A549 (cell line): ENCODE measurements at regions not wholly inside any gene's neighbourhood (a gene's known extent, or its start where the extent isn't known, plus 50 kb on each side); places are given as distances from the start of the nearest gene placed in this dataset.

Source experiments
- CBX8 ChIP-seq: fragments of 200-600 bp; sonication (generic); IDR thresholded peaks from 2 replicates; pipeline ENCODE4 v1.6.1; 2016
- CEBPB ChIP-seq, 2 experiments: fragments of >200 bp in 1 of 2; sonication (Bioruptor Twin) in 1 of 2; formaldehyde crosslinking in 1 of 2; IDR thresholded peaks; 2 replicates each; pipeline ENCODE4 v1.6.1; 2012 to 2016
- CTCF ChIP-seq: fragments of >200 bp; sonication (Bioruptor Twin); formaldehyde crosslinking; IDR thresholded peaks from 3 replicates; pipeline ENCODE4 v1.5.1; 2016
- E2F6 ChIP-seq: IDR thresholded peaks from 2 replicates; pipeline ENCODE4 v1.6.1; 2012; ENCODE audit warnings: low read depth, borderline replicate concordance
- EP300 ChIP-seq, 2 experiments: fragments of >200 bp; sonication (Bioruptor Twin); formaldehyde crosslinking; IDR thresholded peaks; 2 replicates in 1 of 2; 3 replicates in 1 of 2; pipeline ENCODE4 v1.6.1; 2016 to 2017
- MAFK ChIP-seq: fragments of 450-650 bp; IDR thresholded peaks from 2 replicates; pipeline ENCODE4 v1.6.1; 2014; ENCODE audit not compliant: partially characterized antibody
- MYC ChIP-seq: IDR thresholded peaks from 2 replicates; pipeline ENCODE4 v1.6.1; 2012; ENCODE audit warnings: mild to moderate bottlenecking, inconsistent platforms, low read length, improper control_type of control experiment, borderline replicate concordance
- PHF8 ChIP-seq: fragments of 200-600 bp; sonication (generic); IDR thresholded peaks from 2 replicates; pipeline ENCODE4 v1.6.1; 2016; ENCODE audit warnings: low read depth, mild to moderate bottlenecking, antibody characterized with exemption, moderate library complexity, borderline replicate concordance
- POLR2A ChIP-seq: IDR thresholded peaks from 2 replicates; pipeline ENCODE4 v1.6.1; 2012; ENCODE audit warnings: mild to moderate bottlenecking, low read length
- RFX5 ChIP-seq: fragments of 450-650 bp; IDR thresholded peaks from 2 replicates; pipeline ENCODE4 v1.7.1; 2014; ENCODE audit warnings: antibody characterized with exemption, mild to moderate bottlenecking, moderate library complexity
- SMC3 ChIP-seq: fragments of >200 bp; sonication (Bioruptor Twin); formaldehyde crosslinking; IDR thresholded peaks from 3 replicates; pipeline ENCODE4 v1.6.1; 2018; ENCODE audit warnings: inconsistent platforms
- SREBF2 ChIP-seq: fragments of 450-650 bp; IDR thresholded peaks from 2 replicates; pipeline ENCODE4 v1.6.1; 2014; ENCODE audit warnings: mild to moderate bottlenecking, moderate library complexity

GRCh38 chr2:146716591-146716990, 1128.2 kb upstream of the ACVR2A start:
- TF ChIP-seq CTCF (no peak), RFX5 (no peak), E2F6 (no peak), SREBF2 (no peak), PHF8 (no peak), CBX8 (no peak), EP300 (IDR thresholded peaks at IDR 0.05) (no peak), POLR2A (no peak), MAFK (peak; percentile 94), MYC (no peak), CEBPB (IDR thresholded peaks at IDR 0.05) (no peak), SMC3 (no peak)
